NB4 (cell line): ENCODE measurements at regions not wholly inside any gene's neighbourhood (a gene's known extent, or its start where the extent isn't known, plus 50 kb on each side); places are given as distances from the start of the nearest gene placed in this dataset.

ENCODE experiments used
- CTCF ChIP-seq: IDR thresholded peaks from one replicate; pipeline ENCODE4 v1.5.1; 2012; ENCODE audit warnings: low read depth, low read length
- MAX ChIP-seq: IDR thresholded peaks from 2 replicates; pipeline ENCODE4 v1.6.1; 2011; ENCODE audit warnings: low read depth, low read length
- MYC ChIP-seq: IDR thresholded peaks from 2 replicates; pipeline ENCODE4 v1.6.1; 2011; ENCODE audit warnings: low read depth, low read length
- POLR2A ChIP-seq: IDR thresholded peaks from 2 replicates; pipeline ENCODE4 v1.6.1; 2011; ENCODE audit warnings: mild to moderate bottlenecking; ENCODE audit not compliant: insufficient read length; ENCODE audit errors: extremely low read depth

GRCh38 chr10:10852464-10852863, 165.2 kb upstream of the CELF2 start:
- TF ChIP-seq CTCF (no peak), MAX (no peak), POLR2A (no peak), MYC (no peak)
